ENCODE measurements at regions not wholly inside any gene's neighbourhood (a gene's known extent, or its start where the extent isn't known, plus 50 kb on each side); places are given as distances from the start of the nearest gene placed in this dataset.
A peak's percentile ranks its signal among the peaks of the same experiment; 100 is the strongest.

DNA sequence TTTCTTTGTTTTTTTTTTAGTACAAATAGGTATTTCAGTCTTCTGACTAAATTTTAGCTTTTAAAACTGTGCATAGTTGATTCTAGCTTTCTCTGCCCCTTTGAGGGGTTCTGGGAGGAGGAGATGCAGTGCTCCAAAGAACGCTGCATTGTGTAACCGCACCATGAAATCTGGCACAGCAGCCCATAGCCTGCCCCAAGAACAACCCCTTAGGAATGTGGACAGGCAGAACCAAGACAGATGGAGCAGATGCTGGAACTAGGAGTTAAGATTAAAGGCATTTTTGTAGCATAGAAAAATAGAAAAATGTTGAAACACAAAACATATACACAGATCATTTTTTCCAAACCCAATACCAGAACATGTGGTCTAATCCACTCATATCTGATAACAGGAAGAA, 187.5 kb downstream of the SCG2 start:
- DNase-seq: no peak

DNA sequence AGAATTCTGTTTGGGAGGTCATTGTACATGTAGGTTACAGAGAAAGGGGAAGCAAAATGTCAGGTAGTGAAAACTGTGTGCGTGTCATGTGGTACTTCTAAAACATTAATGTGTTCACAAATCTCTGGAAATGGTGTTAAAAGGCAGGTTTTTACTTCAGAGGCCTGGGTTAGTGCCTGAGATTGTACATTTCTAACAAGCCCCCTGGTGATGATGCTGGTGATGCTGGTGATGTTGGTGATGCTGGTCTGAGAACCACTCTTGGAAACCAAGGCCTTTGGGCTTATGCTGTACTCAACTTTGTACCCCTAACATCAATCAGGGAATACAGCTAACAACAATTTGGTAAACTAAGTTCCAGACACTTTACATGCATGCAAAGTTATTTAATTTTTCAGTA, 187.1 kb downstream of the SCG2 start:
- no peak for DNase-seq

DNA sequence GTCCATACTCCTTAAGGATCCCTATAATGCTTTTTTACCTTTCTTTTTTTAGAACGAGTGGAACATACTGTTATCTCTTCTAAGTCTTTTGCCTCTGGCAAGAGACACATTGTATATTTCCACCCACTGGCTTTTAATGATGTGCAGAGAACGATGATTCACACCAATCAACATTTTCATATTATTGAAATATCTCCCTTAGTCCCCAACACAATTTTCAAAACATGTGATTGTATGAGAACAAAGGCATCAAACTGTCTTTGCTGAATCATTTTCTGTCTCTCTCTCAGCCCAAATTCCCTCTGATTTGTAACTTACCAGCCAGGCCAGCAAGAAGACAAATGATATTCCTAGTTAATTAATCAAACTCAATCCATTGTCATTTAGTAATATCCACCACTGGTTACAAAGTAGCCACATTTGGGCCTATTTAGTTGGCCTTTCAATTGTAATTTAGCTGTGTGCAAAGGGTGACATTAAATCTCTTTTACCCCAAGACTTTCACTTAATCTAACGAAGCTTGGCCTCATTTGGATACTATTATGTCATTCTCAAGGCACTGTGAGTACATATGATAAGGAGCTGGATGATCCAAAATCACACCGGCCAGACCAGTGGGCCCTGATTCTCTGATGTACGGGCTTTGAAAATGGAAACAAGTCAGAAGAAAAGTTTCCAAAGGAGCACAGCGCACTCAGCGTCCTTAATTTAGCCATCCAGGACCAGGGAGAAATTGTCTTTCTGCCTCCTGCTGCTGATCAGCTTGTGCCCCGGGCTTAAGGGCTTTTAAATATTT, 185.1 kb downstream of the SCG2 start:
- DNase-seq: no peak

DNA sequence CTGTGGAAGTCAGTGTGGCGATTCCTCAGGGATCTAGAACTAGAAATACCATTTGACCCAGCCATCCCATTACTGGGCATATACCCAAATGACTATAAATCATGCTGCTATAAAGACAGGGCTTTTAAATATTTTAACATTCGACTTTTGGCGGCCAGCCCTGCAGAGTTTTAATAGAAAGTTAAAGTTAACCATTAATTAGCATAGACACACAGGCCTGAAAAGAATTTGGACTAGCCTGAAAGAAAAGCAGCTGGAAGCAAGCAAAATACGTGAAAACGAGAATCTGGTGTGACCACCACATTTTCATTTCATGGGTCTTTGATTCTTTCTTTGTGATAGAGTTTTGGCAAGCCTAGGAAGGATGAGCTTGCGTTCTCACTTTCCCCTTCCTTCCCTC, 184.0 kb downstream of the SCG2 start:
- DNase-seq: no peak

DNA sequence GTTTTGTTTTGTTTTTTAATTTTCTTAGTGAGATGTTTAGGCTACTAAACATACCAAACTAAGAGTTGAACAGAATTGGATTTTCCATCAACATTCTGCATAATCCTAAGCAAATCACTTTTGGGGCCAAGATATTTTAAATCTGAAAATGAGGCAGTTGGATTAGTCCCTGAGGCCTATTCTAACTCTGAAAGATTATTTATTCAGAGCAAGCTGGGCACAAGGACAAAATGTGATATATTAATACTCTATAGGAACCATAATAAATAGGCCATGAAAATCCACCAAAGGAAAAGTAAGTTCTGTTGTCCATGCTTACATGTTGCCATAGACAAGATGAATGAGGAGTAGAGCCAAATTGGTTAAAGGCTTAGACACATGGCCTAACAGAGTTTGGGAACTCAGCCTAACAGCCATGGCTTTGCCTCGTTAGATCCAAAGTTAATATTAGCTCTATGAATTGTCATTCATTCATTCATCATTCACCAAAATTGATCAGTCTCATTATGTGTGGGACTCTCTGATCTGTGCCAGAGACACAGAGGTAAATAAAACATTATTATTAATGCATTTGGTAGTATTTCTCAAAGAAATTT, 183.5 kb downstream of the SCG2 start:
- no peak for DNase-seq

DNA sequence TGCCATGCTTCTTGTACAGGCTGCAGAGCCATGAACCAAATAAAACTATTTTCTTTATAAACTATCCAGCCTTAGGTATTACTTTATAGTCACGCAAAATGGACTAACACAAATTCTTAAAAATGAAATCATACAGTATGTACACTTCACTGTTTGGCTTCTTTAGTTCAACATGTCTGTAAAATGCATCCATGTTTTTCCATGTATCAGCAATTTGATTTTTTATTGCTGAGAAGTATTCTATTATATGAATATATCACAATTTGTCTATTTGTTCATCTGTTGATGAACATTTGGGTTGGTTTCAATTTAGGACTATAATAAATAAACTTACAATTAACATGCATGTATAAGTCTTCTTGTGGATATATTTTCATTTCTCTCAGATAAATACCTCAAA, 182.1 kb downstream of the SCG2 start:
- DNase-seq: no peak

DNA sequence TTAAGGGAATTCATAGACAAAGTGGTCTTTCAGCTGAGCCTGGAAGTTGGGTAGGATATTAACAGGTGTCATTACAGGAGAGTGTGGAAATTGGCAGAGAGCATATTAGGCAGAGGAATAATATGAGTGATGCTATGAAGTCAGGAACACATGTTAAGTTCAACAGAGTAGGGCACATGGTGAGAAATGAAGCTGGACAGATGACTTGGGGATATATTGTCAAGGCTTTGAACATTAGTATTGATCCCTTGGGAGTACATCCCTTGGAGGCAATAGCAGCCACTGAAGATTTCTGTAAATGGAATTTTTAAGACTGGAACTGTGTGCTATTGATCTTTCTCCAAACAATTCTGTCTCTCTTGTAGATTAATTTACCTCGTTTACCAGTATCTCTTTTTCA, 170.7 kb downstream of the SCG2 start:
- no peak for DNase-seq

DNA sequence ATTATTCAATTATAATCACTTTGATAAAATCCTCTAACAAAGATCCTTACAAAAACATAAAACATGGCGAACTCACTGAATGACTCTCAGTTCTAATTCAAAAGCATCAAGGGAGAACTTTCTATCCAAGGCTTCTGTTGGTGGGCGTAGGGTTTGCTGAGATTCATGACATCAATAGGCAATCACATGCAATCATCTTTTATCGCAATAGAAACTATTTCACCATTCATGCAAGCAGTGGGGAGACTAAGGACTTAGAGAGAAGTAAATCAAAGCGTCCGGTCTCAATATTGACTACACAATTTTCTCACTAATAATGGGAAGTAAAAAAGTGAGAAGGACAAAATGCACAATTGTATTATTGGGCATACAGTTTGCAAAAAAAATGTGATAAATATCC, 168.7 kb downstream of the SCG2 start:
- DNase-seq: no peak

DNA sequence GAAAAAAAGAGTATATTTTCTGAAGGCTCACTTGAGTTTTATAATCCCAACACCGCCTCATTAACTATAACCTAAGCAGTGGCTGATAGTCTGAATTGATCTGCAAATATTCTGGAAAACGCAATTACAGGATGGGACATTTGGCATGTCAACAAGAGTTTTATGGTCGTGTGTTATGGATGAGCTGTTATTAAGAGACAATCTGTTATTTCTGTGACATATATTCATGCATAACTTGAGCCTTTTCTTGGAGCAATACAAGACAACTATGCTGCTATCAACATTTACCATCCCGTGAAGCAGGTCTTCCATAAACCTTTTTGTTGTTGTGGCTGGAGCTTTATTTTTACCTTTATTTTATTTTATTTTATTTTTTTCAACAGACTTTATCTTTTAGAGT, 164.4 kb downstream of the SCG2 start:
- no peak for DNase-seq

DNA sequence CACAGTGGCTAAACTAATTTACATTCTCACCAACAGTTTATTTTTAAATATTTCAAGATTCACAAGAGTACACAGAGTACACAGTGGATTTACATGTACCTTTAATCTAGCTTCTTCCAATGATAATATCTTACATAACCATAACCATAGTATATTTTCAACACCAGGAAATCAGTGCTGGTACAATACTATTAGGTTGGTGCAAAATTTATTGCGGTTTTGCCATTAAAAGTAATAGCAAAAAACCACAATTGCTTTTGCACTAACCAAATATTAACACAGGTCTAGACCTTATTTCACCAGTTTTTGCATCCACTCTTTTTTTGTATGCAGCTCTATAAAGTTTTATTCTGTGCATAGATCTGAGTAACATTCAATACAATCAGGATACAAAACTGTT, 163.0 kb downstream of the SCG2 start:
- DNase-seq: no peak

DNA sequence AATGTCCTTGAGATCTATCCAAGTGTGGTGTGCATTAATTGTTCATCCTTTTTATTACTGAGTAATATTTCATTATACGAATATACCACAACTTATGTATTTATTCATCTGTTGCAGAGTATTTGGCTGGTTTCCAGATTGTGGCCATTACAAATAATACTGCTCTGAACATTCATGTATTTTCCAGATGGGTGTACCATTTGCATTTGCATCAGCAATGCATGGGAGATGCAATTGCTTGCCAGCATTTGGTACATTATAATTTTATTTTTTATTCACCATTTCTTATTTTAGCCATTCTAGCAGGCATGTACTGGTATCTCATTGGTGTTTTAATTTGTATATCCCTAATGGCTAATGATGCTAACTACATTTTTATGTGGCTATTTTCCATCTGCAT, 162.4 kb downstream of the SCG2 start:
- DNase-seq: no peak

DNA sequence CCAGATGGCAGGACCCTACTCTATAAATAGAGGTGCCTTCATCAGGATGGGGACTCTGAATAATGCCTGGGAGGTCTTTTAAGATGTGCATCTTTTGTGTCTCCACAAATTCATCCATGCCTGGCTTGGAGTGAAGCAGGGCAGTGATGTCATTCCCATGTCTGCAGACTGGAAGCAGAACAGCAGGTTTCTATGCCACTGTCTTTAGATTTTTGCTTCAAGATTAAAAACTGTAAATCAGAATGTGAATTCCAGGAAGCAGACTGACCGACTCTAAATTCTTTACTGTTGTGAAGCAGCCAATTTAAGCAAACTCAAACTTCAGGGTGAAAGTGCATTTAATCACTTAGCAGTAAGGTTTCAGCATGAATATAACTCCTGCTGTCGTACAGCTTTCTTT, 159.3 kb downstream of the SCG2 start:
- no peak for DNase-seq

DNA sequence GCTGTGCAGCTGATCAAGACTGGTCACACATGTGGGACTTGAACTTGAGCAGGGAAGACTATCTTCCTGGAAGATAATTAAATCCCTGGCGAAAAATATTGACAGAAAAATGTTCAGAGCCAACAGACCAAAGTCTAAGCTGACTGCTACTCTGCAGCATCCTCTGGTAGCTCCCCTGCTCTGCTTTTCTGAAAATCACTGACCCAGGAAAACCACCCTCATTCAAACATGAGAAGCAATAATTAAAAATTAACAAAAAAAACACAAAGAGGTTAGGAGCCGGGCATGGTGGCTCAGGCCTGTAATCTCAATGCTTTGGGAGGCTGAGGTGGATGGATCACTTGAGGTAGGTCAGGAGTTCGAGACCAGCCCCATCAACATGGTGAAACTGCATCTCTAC, 151.9 kb downstream of the SCG2 start:
- no peak for DNase-seq

DNA sequence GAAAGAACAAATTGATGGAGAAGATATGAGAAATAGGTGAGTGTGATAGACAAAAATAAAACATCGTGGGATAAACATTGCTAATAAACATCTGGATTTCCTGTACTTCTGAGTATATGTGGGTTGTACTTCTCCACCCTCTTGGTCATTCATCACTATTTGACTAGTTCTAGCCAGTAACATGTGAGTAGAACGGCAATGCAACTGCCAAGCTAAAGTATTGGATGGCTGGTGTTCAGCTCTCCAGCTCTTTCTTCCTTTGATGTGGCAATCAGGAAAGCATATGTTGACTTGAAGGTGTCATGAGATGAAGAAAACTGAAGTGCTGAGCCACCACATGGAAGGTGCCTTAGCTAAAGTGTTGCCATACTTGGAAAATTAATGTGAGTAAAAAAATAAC, 144.9 kb downstream of the SCG2 start:
- no peak for DNase-seq

DNA sequence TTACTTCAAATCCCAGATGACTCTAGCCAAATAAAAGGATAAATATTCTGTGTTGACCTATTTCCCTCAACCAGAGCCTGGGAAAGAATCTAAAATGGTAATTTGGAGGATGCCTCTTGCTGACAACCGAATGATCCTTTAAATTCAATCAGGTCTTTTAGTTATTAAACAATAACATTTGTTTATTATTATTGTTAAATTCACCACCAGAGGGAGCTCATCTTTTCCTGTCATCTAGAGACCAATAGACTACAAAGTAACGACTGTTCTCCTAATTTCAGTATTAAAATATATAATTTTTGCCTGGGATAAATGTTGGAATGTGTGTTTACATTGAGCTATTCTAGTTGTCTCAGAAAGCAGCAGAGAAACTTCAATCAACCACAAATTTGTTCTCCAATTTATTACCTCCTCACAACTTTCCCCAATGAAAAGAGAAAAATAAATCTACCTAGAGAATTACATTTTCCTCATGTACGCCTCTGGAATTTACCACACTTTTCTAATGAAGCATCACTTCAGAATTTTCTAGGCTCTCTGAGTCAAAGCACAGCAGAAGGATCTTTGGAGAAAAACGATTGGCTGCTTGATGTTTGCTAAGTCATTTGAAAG, 142.7 kb downstream of the SCG2 start:
- peak; percentile 48 for DNase-seq

DNA sequence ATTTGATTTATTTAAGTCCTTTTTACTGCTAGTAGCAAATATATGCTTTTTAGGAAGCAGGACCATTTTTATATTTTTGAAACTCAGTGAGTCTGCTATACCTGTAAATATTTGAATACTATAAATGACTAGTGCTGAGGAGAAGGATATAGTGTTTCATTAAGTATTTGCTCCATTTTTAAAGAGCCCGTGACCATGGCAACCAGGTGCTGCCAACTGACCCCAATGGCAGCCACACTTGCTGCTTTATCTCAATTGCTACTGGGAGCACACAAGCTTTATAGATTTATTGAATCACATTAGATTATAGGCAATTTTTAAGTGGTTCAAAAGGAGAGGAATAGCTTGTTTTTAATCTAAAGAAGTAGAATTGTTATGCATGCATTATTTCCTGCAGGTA, 142.0 kb downstream of the SCG2 start:
- DNase-seq: peak; percentile 49

DNA sequence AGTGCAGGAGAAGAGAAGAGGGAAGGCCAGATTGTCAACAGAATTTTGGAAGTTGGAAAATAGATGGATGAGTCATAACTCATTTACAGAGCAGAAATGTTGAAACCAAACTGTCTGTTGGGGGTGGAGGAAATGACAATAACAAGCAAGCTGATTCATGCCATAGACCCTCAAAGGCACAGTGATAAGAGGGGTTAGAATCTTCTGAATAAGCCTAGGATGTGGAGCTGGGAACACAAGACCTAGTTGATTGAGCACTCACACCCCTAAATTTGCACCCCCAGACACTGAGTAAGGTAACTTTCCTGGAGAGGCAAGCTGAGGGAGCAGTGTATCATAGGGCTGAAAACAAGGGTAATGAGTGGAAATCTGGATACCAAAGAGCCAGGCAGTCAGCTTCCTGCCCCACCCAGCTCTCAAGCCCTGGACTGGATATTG, 141.4 kb downstream of the SCG2 start:
- DNase-seq: peak; percentile 47

DNA sequence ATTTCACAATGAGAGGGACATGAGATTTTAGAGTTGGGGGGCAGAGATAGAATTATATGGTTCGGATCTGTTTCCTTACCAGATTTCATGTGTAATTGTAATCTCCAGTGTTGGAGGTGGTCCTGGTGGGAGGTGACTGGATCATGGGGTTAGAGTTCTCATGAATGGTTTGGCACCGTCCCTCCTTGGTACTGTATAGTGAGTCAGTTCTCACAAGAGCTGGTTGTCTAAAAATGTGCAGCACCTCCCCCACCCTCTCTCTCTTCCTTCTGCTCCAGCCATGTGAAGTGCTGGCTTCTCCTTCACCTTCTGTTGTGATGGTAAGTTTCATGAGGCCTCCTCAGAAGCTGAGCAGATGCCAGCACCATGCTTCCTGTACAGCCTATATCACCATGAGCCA, 138.1 kb downstream of the SCG2 start:
- DNase-seq: no peak

DNA sequence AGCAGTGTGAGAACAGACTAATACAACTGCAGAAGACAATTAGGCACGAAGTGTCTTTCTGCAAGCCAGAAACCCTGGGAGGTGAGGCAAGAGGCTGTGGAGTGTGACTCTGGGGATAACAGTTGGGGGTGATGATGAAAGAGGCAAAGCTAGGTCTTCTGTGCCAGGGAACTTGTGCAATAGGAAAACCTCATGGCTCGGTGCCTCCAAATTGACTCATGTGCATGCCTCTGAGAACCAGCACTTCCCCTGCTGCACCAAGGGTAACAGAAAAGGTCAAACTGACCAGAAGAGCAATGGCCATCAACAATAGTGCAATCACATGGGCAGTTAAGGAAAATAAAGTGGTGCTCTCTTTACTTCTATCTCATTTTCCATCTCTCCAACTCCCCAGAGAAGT, 136.4 kb downstream of the SCG2 start:
- DNase-seq: no peak

DNA sequence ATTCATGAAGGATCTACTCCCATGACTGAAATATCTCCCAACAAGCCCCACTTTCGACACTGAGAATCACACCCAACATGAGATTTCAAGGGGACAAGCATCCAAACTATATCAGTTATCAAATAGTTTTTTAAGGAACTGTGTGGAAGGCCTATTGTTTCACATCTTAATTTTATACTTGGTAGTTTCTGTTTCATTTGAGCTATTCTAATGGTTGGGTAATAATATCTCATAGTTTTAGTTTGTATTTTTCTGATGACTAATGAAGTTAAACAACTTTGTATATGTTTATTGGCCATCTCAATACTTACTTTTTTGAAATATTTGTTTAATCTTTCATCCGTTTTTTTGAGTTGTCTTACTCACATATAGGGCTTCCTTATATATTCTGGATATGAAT, 135.0 kb downstream of the SCG2 start:
- DNase-seq: no peak

DNA sequence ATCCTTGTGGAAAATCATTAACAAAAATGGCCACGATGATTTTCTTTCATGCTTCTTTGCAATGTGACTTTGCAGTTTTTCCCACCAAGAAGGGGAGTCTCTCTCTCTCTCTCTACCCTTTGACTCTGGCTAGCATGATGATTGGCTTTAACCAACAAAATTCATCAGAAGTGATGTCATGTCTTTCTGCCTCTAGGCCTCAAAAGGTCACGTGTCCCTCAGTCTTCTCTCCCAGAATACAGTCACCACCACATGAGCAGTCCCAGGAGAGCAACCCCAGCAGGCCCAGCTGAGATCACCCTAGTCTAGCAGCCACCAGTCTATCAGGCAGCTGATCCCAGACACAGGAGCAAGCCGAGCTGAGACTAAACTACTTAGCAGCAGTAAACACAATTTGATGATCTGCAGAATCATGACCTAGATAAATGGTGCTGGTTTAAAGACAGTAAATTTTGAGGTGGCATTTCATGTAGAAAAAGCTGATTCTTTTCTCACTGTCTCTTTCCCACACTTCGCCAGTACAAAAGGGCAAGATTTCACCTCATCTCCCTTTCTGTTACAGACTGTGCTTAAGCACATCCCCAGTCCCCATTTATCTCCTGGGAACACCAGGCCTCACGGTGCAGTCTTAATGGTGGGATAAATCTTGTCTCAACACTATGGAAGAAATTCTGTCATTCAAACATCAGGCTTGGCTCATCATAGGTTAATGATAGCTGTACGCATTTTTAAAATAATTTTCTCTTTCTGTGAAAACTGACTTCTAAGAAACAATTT, 132.7 kb downstream of the SCG2 start:
- DNase-seq: no peak

DNA sequence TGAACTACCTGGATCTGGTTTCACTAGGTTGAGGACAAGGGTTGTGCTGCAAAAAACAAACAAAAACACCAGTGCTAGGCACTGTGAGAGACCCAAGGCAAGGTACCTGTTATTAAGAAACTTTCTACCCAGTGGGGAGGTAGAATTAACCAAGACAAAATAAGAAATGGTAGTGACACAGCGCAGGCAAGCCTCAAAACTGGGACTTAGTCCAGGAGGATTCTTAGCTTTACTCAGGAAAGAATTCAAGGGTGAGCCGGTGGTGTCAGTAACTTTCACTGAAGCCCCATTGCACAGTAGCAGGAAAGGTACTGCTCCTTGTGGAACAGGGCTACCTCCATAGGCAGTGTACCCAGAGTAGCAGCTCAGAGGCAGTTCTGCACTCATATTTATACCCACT, 131.6 kb downstream of the SCG2 start:
- no peak for DNase-seq

DNA sequence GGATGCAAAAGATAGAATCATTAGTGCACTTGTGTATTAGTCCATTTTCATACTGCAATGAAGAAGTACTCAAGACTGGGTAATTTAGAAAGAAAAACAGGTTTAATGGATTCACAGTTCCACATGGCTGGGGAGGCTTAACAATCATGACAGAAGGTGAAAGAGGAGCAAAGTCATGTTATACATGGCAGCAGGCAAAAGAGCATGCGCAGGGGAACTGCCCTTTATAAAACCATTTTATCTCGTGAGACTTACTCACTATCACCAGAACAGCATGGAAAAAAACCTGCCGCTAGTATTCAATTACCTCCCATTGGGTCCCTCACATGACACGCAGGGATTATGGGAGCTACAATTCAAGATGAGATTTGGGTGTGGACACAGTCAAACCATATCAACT, 129.4 kb downstream of the SCG2 start:
- no peak for DNase-seq

DNA sequence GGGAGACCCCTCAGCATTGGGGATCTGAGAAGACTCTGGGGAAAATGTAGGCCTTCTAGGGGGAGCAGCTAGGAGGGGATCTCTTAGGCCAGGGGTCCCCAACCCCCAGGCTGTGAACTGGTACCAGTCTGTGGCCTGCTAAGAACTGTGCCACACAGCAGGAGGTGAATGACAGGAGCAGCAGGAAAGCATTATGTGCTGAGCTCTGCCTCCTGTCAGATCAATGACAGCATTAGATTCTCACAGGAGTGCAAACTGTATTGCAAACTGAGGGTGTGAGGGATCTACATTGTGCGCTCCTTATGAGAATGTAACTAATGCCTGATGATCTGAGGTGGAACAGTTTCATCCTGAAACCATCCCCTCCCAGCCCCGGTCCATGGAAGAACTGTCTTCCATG, 127.3 kb downstream of the SCG2 start:
- DNase-seq: no peak
